GM12878 (cell line): ENCODE measurements at regions not wholly inside any gene's neighbourhood (a gene's known extent, or its start where the extent isn't known, plus 50 kb on each side); places are given as distances from the start of the nearest gene placed in this dataset.

Experiments used
- ATAC-seq: fragments of 200-7000 bp; cut with Tn5 transposase; 3 replicates; pipeline ENCODE4 v1.9.1; 2020; ENCODE audit warnings: mild to moderate bottlenecking, moderate library complexity
- BruUV-seq: library from RNA; stranded (reverse); fragments of 400-500 nt; replicated peaks from 2 replicates; lab custom pipeline; 2021; lab: Mats Ljungman, UMichigan
- CTCF ChIA-PET: fragments of 300-600 bp; sonication (Branson Sonifier 250); formaldehyde crosslinking; extraction: SDS; loops from one replicate; lab custom pipeline; 2021; ENCODE audit warnings: inconsistent platforms; lab: Yijun Ruan, JAX
- POLR2A ChIA-PET: fragments of 350-600 bp; formaldehyde crosslinking; extraction: SDS; loops from one replicate; lab custom pipeline; 2021; ENCODE audit warnings: inconsistent platforms; lab: Charles Lee
- RAD21 ChIA-PET: fragments of 300-600 bp; sonication (Branson Sonifier 250); formaldehyde crosslinking; loops from one replicate; lab custom pipeline; 2023; ENCODE audit warnings: antibody characterized with exemption; ENCODE audit not compliant: unreplicated experiment; lab: Charles Lee
- SMC1A ChIA-PET: fragments of 300-600 bp; sonication (Branson Sonifier 250); formaldehyde crosslinking; loops from one replicate; lab custom pipeline; 2023; ENCODE audit not compliant: unreplicated experiment, uncharacterized antibody; lab: Charles Lee
- DNase-seq: peaks from one replicate; pipeline ENCODE4 v3.0.0-alpha.2; 2011; ENCODE audit warnings: low read depth, low spot score
- FAIRE-seq: peaks from 3 replicates; lab custom pipeline; 2011; peaks lifted over from hg19 to GRCh38; lab: Jason Lieb, UNC
- H2AFZ ChIP-seq: 2 replicates; pipeline ENCODE4 v1.6.0; 2011; ENCODE audit warnings: low read depth, low read length, control low read depth; ENCODE audit not compliant: control insufficient read depth
- H3K27ac ChIP-seq: 2 replicates; pipeline ENCODE4 v1.5.1; 2011; ENCODE audit warnings: control low read depth; ENCODE audit not compliant: control insufficient read depth, insufficient read depth
- H3K27me3 ChIP-seq, 2 experiments: replicated peaks in 1 of 2; 2 replicates each; pipeline versions ENCODE4 v1.6.0 to v1.6.1; 2011; ENCODE audit warnings: low read length in 1 of 2; ENCODE audit not compliant: control insufficient read depth in 2 of 2, insufficient read depth in 2 of 2
- H3K36me3 ChIP-seq, 2 experiments: 2 replicates each; pipeline ENCODE4 v1.5.1; 2011; ENCODE audit warnings: low read length in 1 of 2; ENCODE audit not compliant: control insufficient read depth in 2 of 2, insufficient read depth in 2 of 2
- H3K4me1 ChIP-seq: 2 replicates; pipeline ENCODE4 v1.6.1; 2011; ENCODE audit warnings: mild to moderate bottlenecking, low read length, moderate library complexity, mixed read lengths; ENCODE audit not compliant: control insufficient read depth, insufficient read depth
- H3K4me2 ChIP-seq: 2 replicates; pipeline ENCODE4 v1.6.0; 2011; ENCODE audit warnings: control low read depth; ENCODE audit not compliant: control insufficient read depth, insufficient read depth
- H3K4me3 ChIP-seq: fragments of 200-600 bp; sonication (generic); 2 replicates; pipeline ENCODE4 v1.5.1; 2016
- H3K79me2 ChIP-seq: 2 replicates; pipeline ENCODE4 v1.6.0; 2011; ENCODE audit warnings: low read length; ENCODE audit not compliant: control insufficient read depth, insufficient read depth
- H3K9ac ChIP-seq: 2 replicates; pipeline ENCODE4 v1.8.0; 2011; ENCODE audit warnings: low read length, control low read depth, mixed read lengths; ENCODE audit not compliant: control insufficient read depth, insufficient read depth
- H3K9me3 ChIP-seq: replicated peaks from 3 replicates; pipeline ENCODE4 v1.5.1; 2011; ENCODE audit warnings: mild to moderate bottlenecking, low read length; ENCODE audit not compliant: control insufficient read depth, insufficient read depth
- H4K20me1 ChIP-seq: 2 replicates; pipeline ENCODE4 v1.6.0; 2011; ENCODE audit not compliant: control insufficient read depth, insufficient read depth
- CEBPB ChIP-seq, 2 experiments: fragments of 150-350 bp in 1 of 2; IDR thresholded peaks; 2 replicates each; pipeline ENCODE4 v1.6.1; 2012 to 2014; ENCODE audit warnings: low read depth in 2 of 2, low read length in 2 of 2, borderline replicate concordance in 1 of 2, inconsistent platforms in 1 of 2
- CHD2 ChIP-seq: IDR thresholded peaks from 2 replicates; pipeline ENCODE4 v1.6.1; 2011; ENCODE audit warnings: low read depth, low read length, improper control_type of control experiment, borderline replicate concordance
- PAX8 ChIP-seq: fragments of 450-650 bp; IDR thresholded peaks from 2 replicates; pipeline ENCODE4 v1.6.1; 2017; ENCODE audit warnings: mild to moderate bottlenecking, moderate library complexity
- SP1 ChIP-seq: IDR thresholded peaks from one replicate; pipeline ENCODE4 v1.6.1; 2011; ENCODE audit warnings: low read depth, low read length
- WGBS: methylation state at CpG from one replicate; pipeline ENCODE4 v1.1.6; 2016; ENCODE audit warnings: low lambda C conversion rate; ENCODE audit not compliant: insufficient replicate concordance, insufficient coverage; ENCODE audit errors: missing lambda C conversion rate; 5-methylcytosine and 5-hydroxymethylcytosine counted together
- in situ Hi-C: fragments of 300-500 bp; cut with MboI; formaldehyde crosslinking; loops from 9 replicates; pipeline ENCODE4 v1.14.3; 2018; ENCODE audit warnings: mixed read lengths
- intact Hi-C: fragments of 100-400 bp; cut with micrococcal nuclease; formaldehyde crosslinking; loops from one replicate; pipeline ENCODE4 v1.14.2; 2022; ENCODE audit not compliant: unreplicated experiment
- TF ChIP-seq, protein P1 (sequence below): fragments of 450-650 bp; formaldehyde crosslinking; IDR thresholded peaks from 2 replicates; pipeline ENCODE4 v1.5.0; 2022; ENCODE audit warnings: mild to moderate bottlenecking, missing genetic modification characterization
- TF ChIP-seq, protein P2 (sequence below): fragments of 450-650 bp; IDR thresholded peaks from 2 replicates; pipeline ENCODE4 v1.6.1; 2018; ENCODE audit warnings: borderline replicate concordance, mild to moderate bottlenecking; ENCODE audit not compliant: partially characterized antibody

- no peak for FAIRE-seq
- intact Hi-C loops: no loop called here
- H3K79me2 ChIP-seq: no peaks in the 10 kb centered on the region
- no peaks in the 10 kb centered on the region for H3K36me3 ChIP-seq
- no peak for ATAC-seq
- no peaks in the 10 kb centered on the region for H3K9me3 ChIP-seq
- no peak overlapping the region for H3K27ac ChIP-seq
- H3K27me3 ChIP-seq: no peaks in the 10 kb centered on the region
- no peak overlapping the region for H2AFZ ChIP-seq
- ChIA-PET SMC1A (no interaction called here), RAD21 (no interaction called here), POLR2A (no interaction called here), CTCF (interaction anchor here (1.3 kb wide), 1 partner anchor 35 kb away, joined by 3 read pairs; no protein-coding TSS in a partner anchor)
- no peak for DNase-seq
- no peaks in the 10 kb centered on the region for H3K4me1 ChIP-seq
- H3K4me2 ChIP-seq: no peak overlapping the region
- H3K4me3 ChIP-seq: no peak overlapping the region
- WGBS: 85% methylated on average over 1 of the region's 1 CpG
- BruUV-seq: no TSS peak
- in situ Hi-C loops: no loop called here
- no peak for TF ChIP-seq SP1
- no peak for TF ChIP-seq PAX8
- no peak for TF ChIP-seq CHD2
- TF ChIP-seq, protein P1, sequence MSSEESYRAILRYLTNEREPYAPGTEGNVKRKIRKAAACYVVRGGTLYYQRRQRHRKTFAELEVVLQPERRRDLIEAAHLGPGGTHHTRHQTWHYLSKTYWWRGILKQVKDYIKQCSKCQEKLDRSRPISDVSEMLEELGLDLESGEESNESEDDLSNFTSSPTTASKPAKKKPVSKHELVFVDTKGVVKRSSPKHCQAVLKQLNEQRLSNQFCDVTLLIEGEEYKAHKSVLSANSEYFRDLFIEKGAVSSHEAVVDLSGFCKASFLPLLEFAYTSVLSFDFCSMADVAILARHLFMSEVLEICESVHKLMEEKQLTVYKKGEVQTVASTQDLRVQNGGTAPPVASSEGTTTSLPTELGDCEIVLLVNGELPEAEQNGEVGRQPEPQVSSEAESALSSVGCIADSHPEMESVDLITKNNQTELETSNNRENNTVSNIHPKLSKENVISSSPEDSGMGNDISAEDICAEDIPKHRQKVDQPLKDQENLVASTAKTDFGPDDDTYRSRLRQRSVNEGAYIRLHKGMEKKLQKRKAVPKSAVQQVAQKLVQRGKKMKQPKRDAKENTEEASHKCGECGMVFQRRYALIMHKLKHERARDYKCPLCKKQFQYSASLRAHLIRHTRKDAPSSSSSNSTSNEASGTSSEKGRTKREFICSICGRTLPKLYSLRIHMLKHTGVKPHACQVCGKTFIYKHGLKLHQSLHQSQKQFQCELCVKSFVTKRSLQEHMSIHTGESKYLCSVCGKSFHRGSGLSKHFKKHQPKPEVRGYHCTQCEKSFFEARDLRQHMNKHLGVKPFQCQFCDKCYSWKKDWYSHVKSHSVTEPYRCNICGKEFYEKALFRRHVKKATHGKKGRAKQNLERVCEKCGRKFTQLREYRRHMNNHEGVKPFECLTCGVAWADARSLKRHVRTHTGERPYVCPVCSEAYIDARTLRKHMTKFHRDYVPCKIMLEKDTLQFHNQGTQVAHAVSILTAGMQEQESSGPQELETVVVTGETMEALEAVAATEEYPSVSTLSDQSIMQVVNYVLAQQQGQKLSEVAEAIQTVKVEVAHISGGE (CRISPR knock-in tag): no peak
- TF ChIP-seq, protein P2, sequence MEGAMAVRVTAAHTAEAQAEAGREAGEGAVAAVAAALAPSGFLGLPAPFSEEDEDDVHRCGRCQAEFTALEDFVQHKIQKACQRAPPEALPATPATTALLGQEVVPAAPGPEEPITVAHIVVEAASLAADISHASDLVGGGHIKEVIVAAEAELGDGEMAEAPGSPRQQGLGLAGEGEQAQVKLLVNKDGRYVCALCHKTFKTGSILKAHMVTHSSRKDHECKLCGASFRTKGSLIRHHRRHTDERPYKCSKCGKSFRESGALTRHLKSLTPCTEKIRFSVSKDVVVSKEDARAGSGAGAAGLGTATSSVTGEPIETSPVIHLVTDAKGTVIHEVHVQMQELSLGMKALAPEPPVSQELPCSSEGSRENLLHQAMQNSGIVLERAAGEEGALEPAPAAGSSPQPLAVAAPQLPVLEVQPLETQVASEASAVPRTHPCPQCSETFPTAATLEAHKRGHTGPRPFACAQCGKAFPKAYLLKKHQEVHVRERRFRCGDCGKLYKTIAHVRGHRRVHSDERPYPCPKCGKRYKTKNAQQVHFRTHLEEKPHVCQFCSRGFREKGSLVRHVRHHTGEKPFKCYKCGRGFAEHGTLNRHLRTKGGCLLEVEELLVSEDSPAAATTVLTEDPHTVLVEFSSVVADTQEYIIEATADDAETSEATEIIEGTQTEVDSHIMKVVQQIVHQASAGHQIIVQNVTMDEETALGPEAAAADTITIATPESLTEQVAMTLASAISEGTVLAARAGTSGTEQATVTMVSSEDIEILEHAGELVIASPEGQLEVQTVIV: no peak
- TF ChIP-seq CEBPB (IDR thresholded peaks at IDR 0.05; ENCODE audit: borderline replicate concordance in 1 of 2, low read depth in 2 of 2, low read length in 2 of 2): no peak
- no peak overlapping the region for H3K9ac ChIP-seq
- no peaks in the 10 kb centered on the region for H4K20me1 ChIP-seq
These were observed 62.5 kb upstream of the OGFRL1 start for GRCh38 chr6:71226151-71226550.
